ENCODE measurements at regions not wholly inside any gene's neighbourhood (a gene's known extent, or its start where the extent isn't known, plus 50 kb on each side); places are given as distances from the start of the nearest gene placed in this dataset.
"Not testable (repeated sequence)": the region's sequence is repeated elsewhere in the genome, so short reads cannot be mapped to it uniquely, and the experiment has no call there.

DNA sequence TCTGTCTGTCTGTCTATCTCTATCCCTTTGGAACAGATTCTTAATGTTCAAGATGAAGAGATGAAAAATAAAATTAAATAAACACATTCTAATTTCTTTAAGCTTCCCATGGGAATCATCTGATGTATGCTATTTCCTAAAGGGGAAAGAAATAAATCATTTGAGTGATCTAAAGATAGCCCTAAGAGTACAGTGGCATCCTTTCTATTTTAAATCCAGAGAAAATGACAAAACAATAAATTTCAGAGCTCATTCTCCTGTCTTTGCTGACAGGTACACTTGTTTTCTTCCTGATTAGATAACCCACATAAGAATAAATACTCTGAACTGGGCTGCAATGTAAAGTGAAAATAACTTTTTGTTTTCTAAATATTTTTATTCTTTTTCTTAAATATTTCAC, 550.4 kb downstream of the JRKL start:
- FAIRE-seq: no peak

GRCh38 chr11:96942855-96943254, 553.0 kb downstream of the JRKL start:
- no peak for FAIRE-seq

GRCh38 chr11:96943970-96944369, 554.2 kb downstream of the JRKL start:
- no peak for FAIRE-seq

DNA sequence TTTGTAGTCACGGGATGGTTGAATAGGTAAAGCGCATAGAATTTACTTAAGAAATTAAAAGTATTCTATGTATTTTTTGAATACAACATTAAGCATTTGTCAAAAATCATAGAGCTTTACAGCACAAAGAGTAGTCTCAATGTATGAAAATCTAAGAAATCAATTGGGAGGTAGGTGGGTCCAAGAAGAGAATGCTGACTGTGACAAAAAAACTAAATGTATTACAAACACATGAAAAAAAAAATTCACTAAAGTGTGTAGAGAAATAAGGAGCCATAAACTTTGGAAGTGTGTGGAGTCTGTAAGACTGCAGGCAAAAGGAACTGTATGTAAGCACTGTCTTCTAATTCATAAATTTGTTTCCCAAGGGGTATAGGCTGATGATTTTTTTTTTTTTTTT, 558.3 kb downstream of the JRKL start:
- no peak for FAIRE-seq

GRCh38 chr11:96949464-96949863, 559.7 kb downstream of the JRKL start:
- no peak for FAIRE-seq

DNA sequence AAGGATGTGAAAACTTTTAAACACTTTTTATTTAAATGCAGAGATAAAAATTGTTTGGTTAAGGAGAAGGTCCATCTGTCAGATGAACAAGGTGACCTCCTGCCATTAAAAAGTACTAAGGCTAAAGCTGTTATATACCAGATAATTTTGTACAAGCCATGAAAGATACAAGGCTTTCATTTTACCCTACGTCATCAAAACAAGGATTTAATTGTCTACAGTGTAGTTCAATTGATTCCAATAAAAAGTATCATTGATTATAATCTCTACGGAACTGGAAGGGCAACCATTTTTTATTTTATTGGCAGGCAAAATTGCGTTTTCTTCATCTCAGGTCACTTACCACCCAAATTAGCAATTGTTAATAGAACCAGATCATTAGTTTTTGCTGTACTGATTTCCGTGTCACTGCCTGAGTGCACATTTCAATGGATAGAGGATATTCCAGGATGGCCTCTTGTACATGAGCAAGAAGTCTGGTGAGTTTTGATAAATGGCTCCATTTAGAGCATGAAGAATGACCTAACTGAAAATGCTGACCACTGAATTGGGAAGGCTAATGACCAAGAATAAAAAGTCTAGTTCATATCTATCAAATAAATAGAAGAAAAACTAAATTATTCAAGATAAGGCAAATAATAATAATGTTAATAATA, 564.9 kb downstream of the JRKL start:
- FAIRE-seq: no peak

DNA sequence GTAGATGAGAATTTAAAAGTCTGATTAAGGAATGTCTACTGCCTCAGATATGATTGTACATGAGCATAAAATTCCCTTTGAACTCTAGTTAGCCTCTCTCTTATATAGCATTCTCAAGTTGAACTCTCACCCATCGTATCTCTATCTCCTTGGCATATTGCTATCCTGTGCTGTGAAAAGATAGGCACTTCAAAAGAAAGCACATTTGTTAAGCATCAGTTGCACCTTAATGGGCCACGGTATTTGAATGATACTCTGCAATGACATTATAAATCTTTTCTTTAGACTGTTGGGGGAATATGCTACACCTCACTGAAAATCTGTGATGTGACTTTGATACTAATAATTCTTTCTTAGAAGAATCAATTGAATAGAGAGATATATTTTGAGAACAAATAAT, 570.7 kb downstream of the JRKL start:
- FAIRE-seq: no peak

- no peak for FAIRE-seq
Observed at GRCh38 chr11:96960926-96961325, 571.1 kb downstream of the JRKL start.

DNA sequence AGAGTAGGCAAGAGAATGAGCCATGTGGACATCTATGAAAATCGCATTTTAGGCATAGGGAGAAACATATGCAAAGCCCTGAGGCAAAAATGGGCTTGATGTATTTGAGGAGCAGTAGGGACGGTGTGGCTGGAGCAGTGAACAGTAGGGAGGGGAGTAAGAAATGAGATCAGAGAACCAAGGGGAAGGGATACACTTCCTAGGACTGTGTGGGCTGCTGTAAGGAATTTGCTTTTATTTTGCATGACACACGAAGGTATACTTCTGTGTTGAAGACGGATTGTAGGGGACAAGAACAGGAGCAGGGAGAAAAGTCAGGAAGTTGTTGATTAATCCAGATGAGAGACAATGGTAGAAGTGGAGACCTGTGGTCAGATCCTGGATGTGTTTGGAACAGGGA, 572.1 kb downstream of the JRKL start:
- no peak for FAIRE-seq

- FAIRE-seq: no peak
Observed at GRCh38 chr11:96963375-96963774, 573.6 kb downstream of the JRKL start.

GRCh38 chr11:96964661-96965060, 574.8 kb downstream of the JRKL start:
- FAIRE-seq: no peak

GRCh38 chr11:96967616-96968015, 577.8 kb downstream of the JRKL start:
- no peak for FAIRE-seq

- FAIRE-seq: no peak
Observed at GRCh38 chr11:96969251-96969650, 579.4 kb downstream of the JRKL start.

- no peak for FAIRE-seq
Observed at GRCh38 chr11:96978751-96979150, 588.9 kb downstream of the JRKL start.

DNA sequence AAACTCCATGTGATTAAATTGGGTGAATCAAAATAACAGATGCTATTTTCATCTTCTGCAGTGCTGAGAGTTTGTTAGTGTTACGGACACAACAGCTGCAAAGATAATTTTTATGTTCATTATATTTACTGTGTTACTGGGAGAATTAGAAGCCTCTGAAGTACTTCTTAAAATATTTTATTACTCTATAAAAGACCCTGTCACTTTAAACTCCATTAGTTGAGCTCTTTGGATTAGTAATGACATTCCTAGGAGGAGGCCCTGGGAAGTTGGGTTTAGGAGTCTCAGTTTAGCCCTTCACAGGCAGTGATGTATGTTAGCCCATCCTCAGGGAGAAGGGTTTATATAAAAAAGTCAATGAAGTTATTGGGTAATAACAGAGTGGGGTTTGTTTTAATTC, 596.7 kb downstream of the JRKL start:
- FAIRE-seq: no peak

- FAIRE-seq: no peak
Observed at GRCh38 chr11:96990914-96991313, 601.1 kb downstream of the JRKL start.

DNA sequence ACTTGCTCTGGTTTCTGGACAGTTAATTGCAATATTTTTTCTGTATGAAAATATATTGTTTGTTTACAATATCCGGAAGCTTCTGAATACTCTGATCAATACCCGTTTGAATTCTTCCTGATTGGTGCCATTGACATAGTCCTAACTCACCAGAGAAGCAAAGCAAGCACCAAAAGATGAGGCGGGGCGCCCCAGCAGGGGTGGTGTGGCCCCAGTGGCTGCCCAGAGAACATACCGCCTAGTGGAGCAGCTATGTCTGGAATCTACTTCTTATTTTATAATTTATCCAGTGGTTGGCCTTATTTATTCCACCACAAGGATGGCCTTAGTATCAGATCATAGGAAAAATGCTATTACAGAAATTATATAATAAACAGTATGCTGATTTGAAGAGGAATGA, 610.7 kb downstream of the JRKL start:
- FAIRE-seq: no peak

DNA sequence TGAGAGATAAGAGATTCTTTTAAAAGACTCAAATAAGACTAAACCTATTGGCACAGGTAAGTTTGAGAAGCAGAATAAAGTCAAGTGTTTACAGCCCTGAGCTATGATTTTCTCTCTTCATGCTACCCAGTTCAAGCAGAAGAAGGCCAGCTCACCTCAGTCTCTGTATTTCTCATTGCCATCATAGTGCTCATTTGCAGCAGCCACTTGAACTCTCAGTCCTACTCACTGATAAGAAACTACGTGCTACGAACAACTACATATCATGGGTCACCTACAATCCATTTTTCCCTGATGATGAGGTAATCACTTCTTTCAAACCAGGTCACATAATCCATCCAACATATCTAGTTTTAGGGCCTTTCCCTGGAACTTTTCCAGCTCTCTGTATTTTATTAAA, 617.5 kb downstream of the JRKL start:
- no peak for FAIRE-seq

- no peak for FAIRE-seq
Observed at GRCh38 chr11:97009613-97010012, 619.8 kb downstream of the JRKL start.

DNA sequence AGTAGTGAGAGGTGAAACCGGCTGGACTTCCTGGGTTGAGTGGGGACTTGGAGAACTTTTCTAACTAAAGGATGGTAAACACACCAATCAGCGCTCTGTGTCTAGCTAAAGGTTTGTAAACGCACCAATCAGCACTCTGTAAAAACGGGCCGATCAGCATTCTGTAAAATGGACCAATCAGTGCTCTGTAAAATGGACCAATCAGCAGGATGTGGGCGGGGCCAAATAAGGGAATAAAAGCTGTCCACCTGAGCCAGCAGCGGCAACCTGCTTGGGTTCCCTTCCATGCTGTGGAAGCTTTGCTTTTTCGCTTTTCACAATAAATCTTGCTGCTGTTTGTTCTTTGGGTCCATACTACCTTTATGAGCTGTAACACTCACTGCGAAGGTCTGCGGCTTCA, 621.2 kb downstream of the JRKL start:
- not testable (repeated sequence) for FAIRE-seq

DNA sequence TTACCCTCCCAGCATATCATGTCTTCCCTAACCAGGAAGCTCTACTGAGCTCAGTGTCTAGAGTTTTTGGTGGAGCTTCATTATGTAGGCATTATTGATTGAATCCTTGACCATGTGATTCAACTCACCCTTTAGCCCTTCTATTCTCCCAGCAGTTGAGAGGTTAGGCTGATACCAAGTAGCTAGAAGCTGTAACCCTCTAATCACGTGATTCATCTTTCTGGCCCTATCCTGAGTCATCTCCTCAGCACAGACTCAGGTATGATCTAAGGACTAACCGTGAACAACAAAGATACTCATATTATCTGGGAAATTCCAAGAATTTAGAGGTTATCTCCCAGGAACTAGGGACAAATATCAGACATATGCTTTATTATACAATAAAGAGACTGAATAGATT, 625.5 kb downstream of the JRKL start:
- no peak for FAIRE-seq

DNA sequence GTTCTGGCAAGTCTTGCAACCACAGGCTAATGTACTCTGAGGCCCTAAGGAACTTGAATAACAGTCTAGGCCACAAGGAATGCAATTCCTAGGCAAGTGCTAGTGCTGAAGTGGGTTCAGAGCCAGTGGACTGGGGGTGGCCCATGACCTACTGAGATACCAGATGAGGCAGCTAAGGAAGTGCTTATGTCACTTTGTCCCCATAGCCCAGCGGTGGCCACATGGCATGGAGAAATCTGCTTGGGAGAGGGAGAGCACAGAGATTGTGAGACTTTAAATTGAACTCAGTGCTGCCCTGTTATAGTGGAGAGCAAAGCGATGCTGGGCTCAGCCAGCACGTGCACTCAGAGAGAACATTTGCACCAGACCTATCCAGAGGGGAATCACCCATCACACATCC, 629.5 kb downstream of the JRKL start:
- FAIRE-seq: no peak

GRCh38 chr11:97019754-97020153, 629.9 kb downstream of the JRKL start:
- no peak for FAIRE-seq

DNA sequence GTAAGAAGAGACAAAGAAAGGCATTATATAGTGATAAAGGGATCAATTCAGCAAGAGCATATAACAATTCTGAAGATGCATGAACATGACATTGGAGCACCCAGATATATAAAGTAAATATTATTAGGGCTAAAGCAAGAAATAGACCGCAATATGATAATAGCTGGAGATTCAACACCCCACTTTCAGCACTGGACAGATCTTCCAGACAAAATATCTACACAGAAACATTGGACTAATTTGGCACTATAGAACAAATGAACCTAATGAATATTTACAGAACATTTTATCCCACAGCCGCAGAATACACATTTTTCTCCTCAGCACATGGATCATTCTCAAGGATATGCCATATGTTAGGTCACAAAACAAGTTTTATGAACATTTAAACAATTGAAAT, 633.1 kb downstream of the JRKL start:
- FAIRE-seq: no peak

DNA sequence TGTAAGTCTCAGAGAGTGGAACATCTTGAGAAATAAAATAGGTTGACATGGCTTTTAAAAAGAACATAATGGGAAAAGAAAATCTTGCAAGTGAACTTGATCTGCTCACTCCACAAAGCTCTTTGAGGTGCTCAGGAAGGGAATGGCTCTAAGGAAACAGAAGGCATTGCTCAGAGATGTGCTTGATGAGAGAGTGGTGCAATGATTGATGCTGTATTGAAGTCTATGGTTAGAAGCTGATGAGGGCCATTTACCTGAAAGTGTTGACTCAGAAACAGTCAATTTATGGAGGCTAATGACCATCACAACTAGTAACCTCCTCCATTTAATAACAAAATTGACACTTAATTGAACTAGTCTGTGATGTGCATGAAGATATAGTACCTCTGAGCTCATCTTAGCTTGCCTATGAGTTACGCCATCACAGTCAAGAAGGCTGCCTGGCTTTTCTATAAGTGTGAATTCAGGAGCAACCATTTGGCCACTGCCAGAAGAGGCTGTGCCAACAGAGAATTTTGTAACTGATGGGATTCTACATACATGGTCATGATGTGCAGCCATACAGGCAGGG, 639.1 kb downstream of the JRKL start:
- FAIRE-seq: no peak
